ENCODE measurements at regions not wholly inside any gene's neighbourhood (a gene's known extent, or its start where the extent isn't known, plus 50 kb on each side); places are given as distances from the start of the nearest gene placed in this dataset.

- TF ChIP-seq CTCF (IDR thresholded peaks at IDR 0.05; ENCODE audit: low read depth, low read length, poor library complexity, severe bottlenecking) (no peak), EZH2phosphoT487 (IDR thresholded peaks at IDR 0.05; ENCODE audit: borderline replicate concordance, low read length) (no peak)
These were observed 455.8 kb upstream of the FAT3 start for GRCh38 chr11:91768783-91769182.

Measured in DOHH2 (cell line).